IMR-90 (cell line): ENCODE measurements at regions not wholly inside any gene's neighbourhood (a gene's known extent, or its start where the extent isn't known, plus 50 kb on each side); places are given as distances from the start of the nearest gene placed in this dataset.

Source experiments
- ATAC-seq: fragments of 200-7000 bp; cut with Tn5 transposase; 2 replicates; pipeline ENCODE4 v1.9.1; 2020; ENCODE audit warnings: low read depth, mild to moderate bottlenecking, moderate library complexity
- BruUV-seq: library from RNA; stranded (reverse); fragments of 400-500 nt; replicated peaks from 2 replicates; lab custom pipeline; 2021; lab: Mats Ljungman, UMichigan
- CTCF ChIA-PET: fragments of 300-600 bp; formaldehyde crosslinking; extraction: SDS; loops from one replicate; lab custom pipeline; 2021; ENCODE audit warnings: antibody characterized with exemption; lab: Yijun Ruan, JAX
- POLR2A ChIA-PET: fragments of 300-600 bp; sonication (Branson Sonifier 250); formaldehyde crosslinking; loops from one replicate; lab custom pipeline; 2022; ENCODE audit warnings: antibody characterized with exemption; ENCODE audit not compliant: unreplicated experiment; lab: Charles Lee
- DNase-seq: peaks from one replicate; pipeline ENCODE4 v3.0.0; 2013
- H2AFZ ChIP-seq: replicated peaks from 2 replicates; pipeline ENCODE3; 2013; ENCODE audit warnings: low read length, mild to moderate bottlenecking; ENCODE audit not compliant: poor library complexity
- H2AK5ac ChIP-seq: 2 replicates; pipeline ENCODE4 v1.6.1; 2013; ENCODE audit warnings: low read depth, low read length, inconsistent platforms
- H2AK9ac ChIP-seq: replicated peaks from 2 replicates; pipeline ENCODE3; 2013; ENCODE audit warnings: mild to moderate bottlenecking, low read depth, low read length, moderate library complexity; ENCODE audit not compliant: poor library complexity
- H2BK120ac ChIP-seq: 2 replicates; pipeline ENCODE4 v1.6.1; 2013; ENCODE audit warnings: low read depth, low read length, inconsistent platforms
- H2BK15ac ChIP-seq: 3 replicates; pipeline ENCODE4 v1.6.1; 2013; ENCODE audit warnings: low read depth, low read length, inconsistent platforms
- H2BK20ac ChIP-seq: 2 replicates; pipeline ENCODE4 v1.6.1; 2013; ENCODE audit warnings: low read depth, mild to moderate bottlenecking, inconsistent platforms, low read length, moderate library complexity
- H2BK5ac ChIP-seq: 2 replicates; pipeline ENCODE4 v1.6.1; 2013; ENCODE audit warnings: mild to moderate bottlenecking, low read depth, low read length, inconsistent platforms; ENCODE audit not compliant: poor library complexity, severe bottlenecking
- H3K14ac ChIP-seq: replicated peaks from 2 replicates; pipeline ENCODE4 v1.6.1; 2013; ENCODE audit warnings: low read depth, low read length, inconsistent platforms
- H3K18ac ChIP-seq: 2 replicates; pipeline ENCODE4 v1.6.1; 2013; ENCODE audit warnings: low read depth, low read length, control low read depth
- H3K23ac ChIP-seq: 2 replicates; pipeline ENCODE4 v1.6.1; 2013; ENCODE audit warnings: low read depth, low read length, inconsistent platforms
- H3K27ac ChIP-seq: 2 replicates; pipeline ENCODE4 v1.5.1; 2013; ENCODE audit warnings: mild to moderate bottlenecking, control low read depth, low read length; ENCODE audit not compliant: insufficient read depth
- H3K27me3 ChIP-seq: 2 replicates; pipeline ENCODE4 v1.6.1; 2013; ENCODE audit warnings: low read length; ENCODE audit not compliant: control insufficient read depth, insufficient read depth
- H3K36me3 ChIP-seq: 2 replicates; pipeline ENCODE4 v1.6.1; 2013; ENCODE audit warnings: low read length, mixed read lengths; ENCODE audit not compliant: control insufficient read depth, insufficient read depth
- H3K4ac ChIP-seq: 2 replicates; pipeline ENCODE4 v1.6.1; 2013; ENCODE audit warnings: low read depth, low read length, inconsistent platforms
- H3K4me1 ChIP-seq: 2 replicates; pipeline ENCODE4 v1.6.1; 2013; ENCODE audit warnings: low read length, mixed read lengths; ENCODE audit not compliant: control insufficient read depth, insufficient read depth
- H3K4me2 ChIP-seq: 2 replicates; pipeline ENCODE4 v1.6.1; 2013; ENCODE audit warnings: low read depth, mild to moderate bottlenecking, control low read depth, low read length, moderate library complexity
- H3K4me3 ChIP-seq: 2 replicates; pipeline ENCODE4 v1.5.1; 2013; ENCODE audit warnings: low read depth, mild to moderate bottlenecking, control low read depth, low read length, moderate library complexity; ENCODE audit not compliant: insufficient read depth
- H3K56ac ChIP-seq: 2 replicates; pipeline ENCODE4 v1.6.1; 2013; ENCODE audit warnings: low read length, inconsistent platforms; ENCODE audit not compliant: insufficient read depth; ENCODE audit errors: extremely low read depth
- H3K79me1 ChIP-seq, 2 experiments: 2 replicates each; pipeline ENCODE4 v1.6.1; 2013; ENCODE audit warnings: low read length in 2 of 2, inconsistent platforms in 1 of 2, low read depth in 1 of 2
- H3K9ac ChIP-seq: 2 replicates; pipeline ENCODE4 v1.6.1; 2013; ENCODE audit warnings: low read depth, low read length, control low read depth
- H3K9me1 ChIP-seq: 2 replicates; pipeline ENCODE4 v1.6.1; 2013; ENCODE audit warnings: low read length, inconsistent platforms; ENCODE audit not compliant: insufficient read depth
- H3K9me3 ChIP-seq: 2 replicates; pipeline ENCODE4 v1.6.1; 2013; ENCODE audit warnings: low read length; ENCODE audit not compliant: control insufficient read depth, insufficient read depth
- H4K20me1 ChIP-seq: 2 replicates; pipeline ENCODE4 v1.6.1; 2013; ENCODE audit warnings: low read length, inconsistent platforms; ENCODE audit not compliant: insufficient read depth
- H4K5ac ChIP-seq: 2 replicates; pipeline ENCODE4 v1.6.1; 2013; ENCODE audit warnings: mild to moderate bottlenecking, low read depth, low read length, control low read depth
- H4K8ac ChIP-seq, 2 experiments: 2 replicates each; pipeline ENCODE4 v1.6.1; 2013; ENCODE audit warnings: low read depth in 2 of 2, low read length in 2 of 2, control low read depth in 1 of 2, inconsistent platforms in 1 of 2
- H4K91ac ChIP-seq: 2 replicates; pipeline ENCODE4 v1.6.1; 2013; ENCODE audit warnings: low read depth, low read length, inconsistent platforms; ENCODE audit not compliant: insufficient read depth
- CEBPB ChIP-seq: IDR thresholded peaks from 2 replicates; pipeline ENCODE4 v1.6.1; 2012; ENCODE audit warnings: low read depth, low read length, improper control_type of control experiment
- WGBS, 2 experiments: methylation state at CpG; one replicate each; pipeline versions ENCODE4 v1.1.5 to v1.1.7; 2013; ENCODE audit warnings: missing lambda C conversion rate in 2 of 2; ENCODE audit not compliant: insufficient read length in 1 of 2; ENCODE audit errors: extremely low coverage in 2 of 2; 5-methylcytosine and 5-hydroxymethylcytosine counted together
- dilution Hi-C: fragments of 300-500 bp; cut with HindIII; formaldehyde crosslinking; loops from one replicate; pipeline ENCODE4 v1.14.3; 2018; ENCODE audit warnings: low sequenced_read_pairs; ENCODE audit not compliant: unreplicated experiment
- in situ Hi-C: fragments of 300-500 bp; cut with MboI; formaldehyde crosslinking; loops from 3 replicates; pipeline ENCODE4 v1.14.3; 2019; ENCODE audit warnings: low sequenced_read_pairs, inconsistent platforms, mixed read lengths
- intact Hi-C: fragments of 100-400 bp; cut with micrococcal nuclease; formaldehyde crosslinking; loops from 2 replicates; pipeline ENCODE4 v1.10.0; 2022
- TF ChIP-seq, protein P1 (sequence below): fragments of 150-350 bp; IDR thresholded peaks from 2 replicates; pipeline ENCODE4 v1.6.1; 2016; ENCODE audit warnings: low read depth, mild to moderate bottlenecking, low read length, moderate library complexity, borderline replicate concordance

DNA sequence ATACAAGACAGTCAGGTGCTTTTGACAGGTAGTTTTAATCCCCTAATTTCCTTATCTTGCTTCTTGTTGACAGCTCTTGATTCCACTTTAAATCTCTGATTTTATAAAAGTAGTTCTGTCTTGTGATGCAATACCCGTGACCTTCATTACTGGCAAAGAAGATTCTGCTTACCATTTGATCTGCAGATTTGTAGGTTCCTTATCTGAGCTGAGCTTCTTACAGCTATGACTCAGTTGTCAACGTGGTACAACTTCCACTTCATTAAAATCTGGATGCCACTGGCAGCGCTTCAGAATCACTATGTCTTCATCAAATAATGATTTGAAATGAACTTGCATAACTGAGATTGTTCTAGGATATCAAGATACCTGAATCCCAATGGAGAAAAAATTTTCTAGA is 543.6 kb upstream of the B3GALT2 start:
- Histone ChIP-seq H3K14ac (no peak overlapping the region), H3K18ac (no peak overlapping the region), H2BK5ac (no peak overlapping the region), H2BK15ac (no peak overlapping the region), H3K4me2 (no peak overlapping the region), H3K27ac (no peak overlapping the region), H3K56ac (no peak overlapping the region), H2BK20ac (no peak overlapping the region), H3K36me3 (no peaks in the 10 kb centered on the region), H4K8ac (no peak overlapping the region), H3K9ac (no peak overlapping the region), H3K27me3 (no peaks in the 10 kb centered on the region), H2BK120ac (no peak overlapping the region), H3K4ac (no peak overlapping the region), H4K20me1 (no peaks in the 10 kb centered on the region), H3K79me1 (no peaks in the 10 kb centered on the region), H4K5ac (no peak overlapping the region), H2AK9ac (no peak overlapping the region), H3K23ac (no peak overlapping the region), H2AK5ac (no peak overlapping the region), H4K91ac (no peak overlapping the region), H3K4me3 (no peak overlapping the region), H3K9me1 (no peaks in the 10 kb centered on the region), H3K4me1 (peaks cover 2% of the 10 kb centered on the region; the same call in 1 of the 2 replicates), H3K9me3 (no peaks in the 10 kb centered on the region; the same call in 1 of the 2 replicates), H2AFZ (no peak overlapping the region)
- dilution Hi-C loops = no loop called here
- peak; percentile 87 for TF ChIP-seq CEBPB
- TF ChIP-seq, protein P1, sequence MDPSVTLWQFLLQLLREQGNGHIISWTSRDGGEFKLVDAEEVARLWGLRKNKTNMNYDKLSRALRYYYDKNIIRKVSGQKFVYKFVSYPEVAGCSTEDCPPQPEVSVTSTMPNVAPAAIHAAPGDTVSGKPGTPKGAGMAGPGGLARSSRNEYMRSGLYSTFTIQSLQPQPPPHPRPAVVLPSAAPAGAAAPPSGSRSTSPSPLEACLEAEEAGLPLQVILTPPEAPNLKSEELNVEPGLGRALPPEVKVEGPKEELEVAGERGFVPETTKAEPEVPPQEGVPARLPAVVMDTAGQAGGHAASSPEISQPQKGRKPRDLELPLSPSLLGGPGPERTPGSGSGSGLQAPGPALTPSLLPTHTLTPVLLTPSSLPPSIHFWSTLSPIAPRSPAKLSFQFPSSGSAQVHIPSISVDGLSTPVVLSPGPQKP = no peak
- ChIA-PET CTCF (no interaction called here), POLR2A (no interaction called here)
- no TSS peak for BruUV-seq
- intact Hi-C loops = no loop called here
- ATAC-seq (no peak), DNase-seq (peak; percentile 61)
- 80% methylated on average over 1 of the region's 3 CpGs; no CpG with 5 or more reads in 1 of the 2 experiments for WGBS, 2 experiments
- in situ Hi-C loops = no loop called here
